ENCODE measurements at regions not wholly inside any gene's neighbourhood (a gene's known extent, or its start where the extent isn't known, plus 50 kb on each side); places are given as distances from the start of the nearest gene placed in this dataset.

- TF ChIP-seq CTCF (IDR thresholded peaks at IDR 0.05) (no peak), ZFX (IDR thresholded peaks at IDR 0.05; ENCODE audit: borderline replicate concordance) (no peak)
Observed at GRCh38 chr7:36019538-36019937, 133.5 kb upstream of the EEPD1 start.

Data from 22Rv1 (cell line).